Left lobe of liver (tissue), 2 donors: ENCODE measurements at regions not wholly inside any gene's neighbourhood (a gene's known extent, or its start where the extent isn't known, plus 50 kb on each side); places are given as distances from the start of the nearest gene placed in this dataset.

ENCODE experiments used
- ATAC-seq: fragments of 200-7000 bp; cut with Tn5 transposase; one replicate; pipeline ENCODE4 v1.9.1; 2020; ENCODE audit warnings: mild to moderate bottlenecking, moderate library complexity
- DNase-seq: peaks from one replicate; pipeline ENCODE4 v3.0.0-alpha.2; 2020; ENCODE audit warnings: low spot score
- donor health status: DM: no; HTN: no; CAD: no; lungs with moderate emphysema.
- donor health status: DM: no; HTN: yes; CAD: no.

GRCh38 chr5:24864244-24864643 is 219.5 kb upstream of the CDH10 start:
- no peak for DNase-seq

GRCh38 chr5:24862117-24862516 is 217.3 kb upstream of the CDH10 start:
- ATAC-seq (no peak), DNase-seq (no peak)

More at GRCh38 chr5:24864244-24864643, 219.5 kb upstream of the CDH10 start:
- no peak for ATAC-seq

DNA sequence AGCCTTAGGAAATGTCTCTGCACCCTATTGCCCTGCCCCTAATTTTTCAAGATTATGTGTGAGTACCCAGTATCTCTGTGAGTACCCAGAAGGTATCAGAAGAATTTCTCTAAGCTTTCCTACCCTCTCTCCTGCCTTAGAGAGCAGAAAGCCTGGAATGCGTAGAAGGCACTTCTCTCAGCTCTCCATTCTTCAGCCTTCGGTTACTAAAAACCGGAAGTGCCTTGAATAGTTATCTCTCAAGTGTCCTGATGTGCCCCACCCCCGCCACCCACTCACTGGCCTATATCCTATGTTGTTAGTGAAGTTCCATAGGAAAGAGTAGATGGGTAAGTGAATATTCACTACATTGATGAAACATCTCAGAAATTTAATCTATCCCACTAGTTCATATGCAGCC is 210.7 kb upstream of the CDH10 start:
- ATAC-seq (no peak), DNase-seq (no peak)

DNA sequence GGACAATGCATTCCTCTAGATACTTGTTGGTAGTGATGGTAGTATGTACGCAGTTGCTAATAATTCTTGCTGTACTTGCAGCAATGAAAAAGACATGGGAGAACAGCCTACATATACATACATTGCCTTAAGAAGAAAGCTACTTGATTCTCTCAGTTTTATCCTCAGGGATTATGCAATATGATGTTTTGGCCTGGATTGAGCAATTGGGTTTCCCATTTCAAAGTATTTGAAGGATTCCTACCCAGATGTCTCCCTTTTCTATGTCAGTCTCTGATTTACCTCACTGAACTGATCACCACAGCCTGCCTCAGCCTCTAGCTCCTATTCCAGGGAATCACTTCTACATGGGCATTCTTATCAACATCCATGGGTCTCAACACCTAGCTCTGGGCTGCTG is 210.1 kb upstream of the CDH10 start:
- no peak for DNase-seq
- no peak for ATAC-seq

GRCh38 chr5:24854350-24854749 is 209.6 kb upstream of the CDH10 start:
- no peak for DNase-seq
- ATAC-seq: no peak

DNA sequence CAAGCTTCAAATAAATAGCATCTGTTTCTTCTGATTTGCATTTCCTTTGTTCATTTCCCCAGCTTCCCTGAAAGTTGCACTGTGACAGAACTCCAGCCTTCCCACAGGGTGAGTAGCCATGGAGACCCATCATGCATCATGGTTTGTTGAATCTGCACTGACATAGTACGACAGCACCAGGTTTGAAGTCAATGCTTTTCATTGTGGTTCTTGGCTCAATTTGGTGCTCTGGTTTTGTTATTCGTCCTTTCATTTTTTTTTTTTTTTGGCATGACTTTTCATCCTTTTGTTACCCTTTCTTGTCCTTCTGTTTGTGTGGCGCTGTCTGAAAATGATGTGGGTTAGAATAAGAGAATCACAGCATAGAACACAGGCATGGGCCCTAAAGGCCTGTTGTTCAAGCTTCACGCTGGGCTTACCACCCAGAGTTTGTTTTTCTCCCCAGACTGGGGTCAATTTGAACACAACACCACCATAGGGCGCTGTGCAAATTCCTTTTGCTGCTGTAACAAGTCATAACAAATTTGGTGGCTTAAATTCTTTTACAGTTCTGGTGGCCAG is 206.2 kb upstream of the CDH10 start:
- ATAC-seq (no peak), DNase-seq (no peak)

DNA sequence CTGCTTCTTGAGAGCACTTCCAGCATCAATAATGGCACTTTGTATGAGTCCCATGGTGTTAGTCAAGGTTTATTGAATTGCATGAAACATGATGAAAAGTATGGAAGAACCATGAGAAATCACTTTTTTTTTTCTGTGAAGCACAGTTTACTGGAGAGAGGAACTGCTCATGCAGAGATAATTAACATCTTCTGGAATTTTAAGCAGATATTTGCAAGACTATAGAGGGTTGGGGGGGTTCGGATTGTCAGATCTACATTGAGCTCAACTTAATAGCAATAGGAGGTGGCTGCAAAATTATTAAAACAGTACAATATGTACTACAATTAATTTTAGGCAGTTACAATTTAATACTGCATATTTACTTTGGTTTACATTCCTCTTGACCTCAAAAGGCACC is 204.4 kb upstream of the CDH10 start:
- no peak for ATAC-seq
- no peak for DNase-seq

DNA sequence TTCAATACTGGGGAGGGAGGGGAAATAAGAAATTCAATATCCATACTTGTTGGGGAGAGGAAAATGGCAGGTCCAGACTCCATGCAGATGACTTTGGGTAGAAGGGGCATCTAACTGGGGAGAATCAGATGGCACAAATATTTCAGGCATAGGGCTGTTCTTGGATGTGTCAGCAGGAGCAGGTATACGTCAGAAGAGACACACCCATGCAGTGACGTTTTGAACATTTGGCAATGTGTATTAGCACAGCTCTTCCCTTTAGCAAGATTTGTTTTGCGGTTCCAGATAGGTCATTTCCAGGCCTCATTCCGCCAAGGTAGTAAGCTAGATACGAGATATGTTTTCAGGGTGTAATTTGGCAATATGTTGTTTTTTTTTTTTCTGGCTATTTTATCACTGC is 187.2 kb upstream of the CDH10 start:
- ATAC-seq (no peak), DNase-seq (no peak)

- ATAC-seq: no peak
- DNase-seq: no peak
These were observed 178.8 kb upstream of the CDH10 start for GRCh38 chr5:24823625-24824024.

GRCh38 chr5:24819841-24820240 is 175.1 kb upstream of the CDH10 start:
- no peak for DNase-seq
- ATAC-seq: no peak

- ATAC-seq (no peak), DNase-seq (no peak)
These were observed 173.2 kb upstream of the CDH10 start for GRCh38 chr5:24817966-24818365.

GRCh38 chr5:24816206-24816605 is 171.4 kb upstream of the CDH10 start:
- no peak for DNase-seq
- ATAC-seq: no peak

- ATAC-seq: no peak
- no peak for DNase-seq
These were observed 160.5 kb upstream of the CDH10 start for GRCh38 chr5:24805230-24805629.

GRCh38 chr5:24804221-24804681 is 159.5 kb upstream of the CDH10 start:
- DNase-seq: no peak
- ATAC-seq: no peak

DNA sequence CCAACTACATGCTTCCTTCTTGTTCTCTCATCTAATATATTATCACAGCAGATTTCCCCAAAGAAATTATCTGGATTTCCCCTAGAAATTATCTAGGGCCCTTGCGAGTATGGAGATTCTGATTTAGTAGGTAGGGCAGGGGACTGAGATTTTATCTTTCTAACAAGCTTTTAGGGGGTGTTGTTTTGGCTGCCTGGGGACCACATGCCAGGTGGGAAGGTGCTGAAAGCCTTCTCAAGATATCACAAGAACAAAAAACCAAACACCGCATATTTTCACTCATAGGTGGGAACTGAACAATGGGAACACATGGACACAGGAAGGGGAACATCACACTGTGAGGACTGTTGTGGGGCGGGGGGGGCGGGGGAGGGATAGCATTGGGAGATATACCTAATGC is 146.5 kb upstream of the CDH10 start:
- ATAC-seq: no peak

DNA sequence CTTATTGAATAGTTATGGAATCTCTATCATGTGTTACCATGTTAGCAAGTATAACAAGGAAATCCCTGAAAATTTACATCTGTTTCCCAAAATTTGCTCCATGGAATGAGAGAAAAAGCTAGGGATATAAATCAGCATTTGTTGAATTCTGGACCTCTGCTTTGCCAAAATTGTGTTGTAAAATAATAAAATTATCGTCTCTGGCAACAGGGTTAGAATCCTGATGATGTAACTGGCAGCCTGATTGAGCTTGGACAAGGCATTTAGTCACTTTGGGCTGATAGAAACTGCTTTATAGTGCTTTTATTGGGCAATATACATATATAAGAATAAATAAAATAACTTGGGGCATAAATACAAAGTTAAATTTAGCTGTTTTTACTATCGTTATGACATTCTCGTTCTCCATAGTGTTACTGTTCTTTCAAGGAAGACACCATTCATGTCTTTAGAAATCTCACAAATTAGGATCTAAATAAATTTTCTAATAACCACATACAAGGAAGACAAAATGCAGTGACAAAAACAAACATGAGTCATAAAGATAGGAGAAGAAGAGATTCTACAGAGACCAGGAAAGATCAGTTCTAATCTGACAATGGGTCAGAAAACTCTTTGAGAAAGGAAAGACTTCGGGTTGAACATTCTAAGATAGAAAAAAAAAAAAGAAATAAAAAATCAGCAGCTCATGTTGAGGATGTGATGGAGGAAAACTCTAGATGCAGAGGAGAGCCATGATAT is 145.0 kb upstream of the CDH10 start:
- DNase-seq (no peak), ATAC-seq (no peak)

More for the DNA sequence above, 146.5 kb upstream of the CDH10 start:
- no peak for DNase-seq

- ATAC-seq: no peak
- DNase-seq: no peak
These were observed 144.2 kb upstream of the CDH10 start for GRCh38 chr5:24788829-24789514.

DNA sequence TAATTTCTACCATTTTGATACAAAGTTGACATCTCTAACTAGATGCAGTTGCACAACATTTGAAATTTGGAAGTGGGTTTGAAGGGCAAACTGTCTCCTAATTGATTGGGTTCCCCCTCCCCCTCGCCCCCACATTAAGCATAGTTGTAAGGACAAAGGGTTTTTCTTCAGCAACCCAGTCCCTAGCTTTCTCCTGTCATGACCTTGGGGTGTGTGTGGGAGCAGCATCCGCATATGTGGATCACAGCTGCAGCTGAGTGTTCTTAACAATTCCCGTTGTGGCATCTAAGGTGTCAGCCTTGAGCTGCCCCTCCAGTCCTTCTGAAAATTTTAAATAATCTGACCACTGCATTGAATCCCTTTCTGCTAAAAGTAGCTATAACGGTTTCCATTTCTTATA is 141.3 kb upstream of the CDH10 start:
- ATAC-seq: no peak
- no peak for DNase-seq

GRCh38 chr5:24783596-24783995 is 138.8 kb upstream of the CDH10 start:
- DNase-seq (no peak), ATAC-seq (no peak)

DNA sequence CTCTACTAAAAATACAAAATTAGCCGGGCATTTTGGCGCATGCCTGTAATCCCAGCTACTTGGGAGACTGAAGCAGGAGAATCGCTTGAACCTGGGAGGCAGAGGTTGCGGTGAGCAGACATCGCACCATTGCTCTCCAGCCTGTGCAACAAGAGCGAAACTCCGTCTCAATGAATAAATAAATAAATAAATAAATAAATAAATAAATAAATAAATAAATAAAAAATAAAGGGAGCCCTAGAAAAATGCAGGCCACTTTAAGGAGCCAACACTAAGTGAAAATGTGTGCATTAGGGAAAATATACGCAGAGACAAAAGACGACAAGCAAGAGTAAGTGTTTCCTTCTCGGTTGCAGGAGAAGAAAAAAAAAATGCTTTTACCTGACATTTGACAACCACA is 132.6 kb upstream of the CDH10 start:
- DNase-seq: no peak
- no peak for ATAC-seq

DNA sequence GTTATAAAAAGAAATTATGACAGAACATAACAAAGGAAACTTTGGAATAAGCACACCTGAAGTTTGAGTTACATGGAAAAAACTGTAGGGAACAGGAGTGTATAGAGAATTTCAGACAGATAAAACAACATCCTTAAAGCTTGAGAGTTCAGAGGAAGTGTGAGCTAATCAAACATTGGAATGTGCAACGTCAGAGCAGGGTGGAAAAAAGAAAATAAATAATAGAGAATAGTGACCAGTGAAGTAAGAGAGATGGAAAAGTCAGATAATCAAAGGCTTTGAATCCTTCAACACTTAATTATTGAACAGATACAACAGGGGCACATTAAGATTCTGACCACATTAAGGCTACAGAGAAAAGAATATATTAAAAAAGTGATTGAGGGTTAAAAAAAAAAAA is 128.5 kb upstream of the CDH10 start:
- ATAC-seq: no peak

GRCh38 chr5:24767086-24767485 is 122.3 kb upstream of the CDH10 start:
- DNase-seq (no peak), ATAC-seq (no peak)

More for the DNA sequence above, 128.5 kb upstream of the CDH10 start:
- no peak for DNase-seq
